ENCODE measurements at regions not wholly inside any gene's neighbourhood (a gene's known extent, or its start where the extent isn't known, plus 50 kb on each side); places are given as distances from the start of the nearest gene placed in this dataset.

DNA sequence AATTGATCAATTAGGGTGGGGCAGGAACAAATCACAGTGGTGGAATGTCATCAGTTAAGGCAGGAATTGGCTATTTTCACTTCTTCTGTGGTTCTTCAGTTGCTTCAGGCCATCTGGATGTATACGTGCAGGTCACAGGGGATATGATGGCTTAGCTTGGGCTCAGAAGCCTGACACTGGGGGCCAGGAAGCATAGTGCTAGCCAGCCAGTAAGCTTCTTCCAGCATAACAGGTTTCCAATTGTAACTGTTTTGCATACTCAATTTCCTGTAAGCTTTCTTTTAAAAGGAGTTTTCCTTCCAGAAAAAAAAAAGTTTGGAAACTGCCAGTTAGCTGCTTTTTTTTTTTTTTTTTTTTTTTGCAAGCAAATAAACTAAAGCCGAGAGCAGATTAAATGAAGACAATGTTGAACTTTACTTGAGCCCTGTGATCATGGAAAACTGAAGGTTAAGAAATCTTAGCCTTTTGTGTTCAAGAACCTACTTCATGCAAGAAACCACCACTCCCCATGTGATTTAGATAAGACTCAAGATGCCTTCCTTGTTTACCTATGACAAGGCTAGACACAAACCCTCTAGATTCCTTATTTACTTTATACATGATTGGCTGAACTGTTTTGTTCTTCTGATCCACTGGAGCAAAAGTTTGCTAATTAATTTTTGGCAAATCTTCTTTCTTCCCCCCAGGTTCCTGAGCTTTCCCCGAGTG lies 126.9 kb upstream of the LINC00305 start:
- DNase-seq: no peak

DNA sequence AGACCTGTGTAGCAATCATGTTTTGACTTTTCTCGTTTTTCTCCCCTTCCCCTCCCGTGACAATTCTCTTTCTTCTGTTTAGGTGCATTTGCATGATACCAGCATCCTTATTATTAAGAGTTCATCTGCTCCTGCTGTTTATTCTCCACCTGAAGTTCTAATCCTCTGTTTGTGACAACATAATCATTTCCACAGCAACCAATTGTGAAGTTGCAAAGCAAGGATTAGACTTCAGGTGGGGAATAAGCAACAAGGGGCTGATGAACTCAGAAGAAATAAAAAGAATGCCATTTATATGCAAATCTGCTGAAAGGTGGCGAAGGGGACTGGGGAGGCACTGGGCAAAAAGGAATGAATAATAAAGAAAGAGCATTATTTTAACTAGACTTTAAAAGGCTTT lies 124.8 kb upstream of the LINC00305 start:
- no peak for DNase-seq

DNA sequence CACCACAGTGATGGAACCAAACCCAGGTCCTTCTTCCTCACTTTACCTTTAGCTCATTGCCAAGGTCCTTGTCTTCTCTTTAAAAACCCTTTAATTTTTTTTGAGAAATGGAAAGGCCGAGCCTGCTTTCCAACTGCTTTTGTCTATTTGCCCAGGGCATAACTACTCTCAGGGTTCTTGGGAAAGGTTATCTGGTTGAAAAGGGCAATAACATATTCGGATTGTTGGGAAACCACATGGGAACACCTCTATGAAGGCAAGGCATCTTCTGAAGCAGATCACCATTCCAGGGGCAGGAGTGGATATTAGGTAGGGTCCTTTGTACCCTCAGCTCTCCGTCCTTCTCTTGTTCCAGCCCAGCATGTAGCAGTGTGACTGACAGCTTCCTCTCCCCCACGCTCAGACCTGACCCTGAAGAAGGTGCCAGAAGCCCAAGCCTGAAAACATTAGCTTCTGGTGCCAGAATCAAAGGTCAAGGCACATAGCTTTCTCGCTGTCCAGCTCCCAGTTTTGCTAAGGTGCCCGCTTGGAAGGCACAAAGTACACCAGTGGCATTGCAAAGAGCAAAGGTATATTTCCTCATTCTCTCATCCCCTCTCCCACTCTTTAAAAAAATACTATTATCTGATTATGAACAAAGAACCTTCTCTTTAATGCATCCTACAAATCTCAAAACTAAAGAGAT lies 123.2 kb upstream of the LINC00305 start:
- DNase-seq: no peak

DNA sequence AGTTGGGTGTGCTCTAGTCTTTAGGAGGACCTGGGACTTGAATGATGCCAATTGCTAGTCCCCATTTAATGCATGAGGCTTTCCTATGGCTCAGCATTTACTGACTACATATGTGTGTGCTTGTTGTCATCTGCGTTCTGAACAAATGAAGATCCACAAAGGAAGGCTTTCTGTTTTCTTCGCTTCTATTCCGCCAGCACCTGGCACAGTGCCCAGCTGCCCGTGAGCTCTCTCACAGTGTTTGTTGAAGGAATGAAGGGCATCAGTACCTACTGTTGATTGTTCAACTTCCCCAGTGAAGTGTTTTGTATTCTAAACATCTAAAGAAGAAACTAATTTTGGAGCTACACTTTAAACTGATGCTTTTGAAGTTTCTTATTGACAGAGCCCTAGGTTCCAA lies 122.4 kb upstream of the LINC00305 start:
- no peak for DNase-seq

DNA sequence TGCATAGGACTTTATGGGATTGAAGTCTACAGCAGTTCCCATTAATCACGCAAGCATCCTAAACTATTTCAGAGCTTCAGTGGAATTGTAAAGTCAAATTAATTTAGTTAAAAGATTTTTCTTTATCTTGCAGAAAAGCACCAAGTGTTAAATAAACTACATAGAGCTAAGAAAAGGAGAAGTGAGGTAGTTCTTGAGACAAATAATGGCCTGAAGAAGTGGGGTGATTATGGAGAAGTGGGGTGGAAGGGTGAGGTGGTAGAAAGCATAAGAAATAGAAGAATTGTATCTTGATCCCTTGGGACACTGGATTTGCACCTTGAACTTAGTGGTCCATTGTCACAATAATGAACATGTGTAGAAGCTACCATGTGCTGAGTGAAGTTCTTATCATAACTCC lies 121.7 kb upstream of the LINC00305 start:
- no peak for DNase-seq

DNA sequence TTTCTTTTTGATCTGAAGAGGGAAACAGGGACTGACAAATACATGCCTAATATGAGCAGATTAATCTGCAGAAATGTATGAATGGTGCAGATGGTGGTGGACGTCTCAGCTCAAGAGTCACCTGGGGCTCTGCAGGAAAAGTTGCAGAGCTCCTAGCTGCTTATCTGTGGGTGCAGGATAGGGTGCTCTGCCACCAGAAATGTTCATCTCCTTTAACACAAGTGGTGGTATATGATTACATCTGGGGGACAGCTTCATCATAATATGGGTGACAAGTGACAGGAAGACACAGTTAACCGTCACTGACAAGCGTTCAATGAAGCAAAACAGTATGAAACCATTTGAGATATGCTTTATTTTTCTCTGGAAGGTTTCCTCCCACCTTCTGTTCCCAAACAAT lies 121.2 kb upstream of the LINC00305 start:
- no peak for DNase-seq

DNA sequence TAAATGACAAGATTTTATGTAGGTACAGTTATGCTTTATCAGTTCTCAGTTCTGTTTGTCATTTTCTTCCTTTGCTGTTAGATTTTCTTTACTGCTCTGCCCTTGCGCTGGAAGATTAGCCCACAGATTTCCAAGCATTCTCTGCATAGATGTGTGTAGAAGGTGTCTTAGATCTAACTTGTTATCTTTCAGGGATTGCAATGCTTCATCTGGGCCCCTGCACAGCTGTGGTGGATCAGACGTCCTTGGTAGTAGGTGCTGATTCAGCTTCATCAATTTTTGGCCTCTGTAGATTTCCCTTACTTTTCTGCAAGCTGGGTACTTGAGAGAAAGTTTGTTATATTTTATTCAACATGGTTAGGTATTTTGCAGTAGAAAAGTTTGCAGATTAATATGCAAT lies 115.3 kb upstream of the LINC00305 start:
- DNase-seq: no peak

DNA sequence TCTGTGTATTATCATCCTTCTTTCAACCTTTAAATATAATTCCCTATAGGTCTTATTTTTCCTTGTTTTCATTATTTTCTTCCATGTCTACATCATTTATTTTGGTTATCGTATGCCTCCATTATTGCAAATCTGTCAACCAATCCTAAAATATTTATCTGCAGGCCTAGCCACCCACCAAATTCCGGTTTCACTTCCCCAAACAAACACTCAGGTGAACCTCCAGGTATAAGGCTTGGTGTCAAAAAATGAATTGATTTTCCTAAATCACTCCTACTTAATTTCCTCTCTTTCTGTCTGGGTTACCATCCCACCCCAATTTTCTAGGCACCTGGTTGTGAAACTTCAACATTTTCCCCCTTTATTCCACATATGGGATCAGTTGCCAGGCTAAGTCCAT lies 111.9 kb upstream of the LINC00305 start:
- no peak for DNase-seq

DNA sequence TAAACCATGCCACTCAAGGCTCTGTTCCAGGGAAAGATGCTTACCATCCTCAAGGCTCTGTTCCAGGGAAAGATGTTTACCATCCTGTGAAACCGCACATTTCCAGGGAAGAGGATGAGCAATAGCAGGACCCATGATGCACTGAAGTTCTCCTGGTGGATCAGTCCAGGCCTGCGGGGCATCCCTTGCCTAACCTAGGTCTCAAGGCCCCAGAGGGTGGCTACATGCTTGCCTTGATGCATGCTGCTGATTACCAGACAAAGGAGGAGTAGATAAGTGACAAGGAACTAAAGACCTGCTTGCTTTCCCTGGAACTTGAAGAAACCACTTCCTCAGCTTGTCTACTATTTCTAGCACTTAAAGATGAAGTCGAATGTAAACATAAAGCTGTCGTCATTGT lies 111.0 kb upstream of the LINC00305 start:
- no peak for DNase-seq

DNA sequence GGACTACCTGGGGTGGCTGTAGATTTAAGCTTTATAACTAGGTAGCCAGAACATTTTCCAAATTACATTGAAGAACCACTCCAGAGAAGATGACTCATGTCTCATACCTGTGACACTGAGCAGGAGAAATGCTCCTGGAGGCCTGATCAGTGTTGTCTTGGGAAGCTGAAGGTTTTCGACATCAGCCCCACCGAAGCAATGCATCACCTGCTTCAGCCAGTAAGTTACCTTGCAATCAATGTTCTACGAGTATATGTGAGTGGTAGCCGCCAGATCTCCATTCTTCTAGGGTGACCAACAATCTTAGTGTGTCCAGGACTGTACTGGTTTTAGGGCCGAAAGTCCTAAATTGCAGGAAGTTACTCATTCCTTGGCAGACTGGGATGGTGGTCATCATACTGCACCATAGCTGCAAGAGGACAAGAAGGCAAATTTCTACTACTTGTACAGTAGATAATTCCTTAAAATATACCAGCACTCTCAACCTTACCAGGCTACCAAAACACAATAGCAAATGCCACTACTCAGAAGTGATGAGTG lies 109.3 kb upstream of the LINC00305 start:
- no peak for DNase-seq

DNA sequence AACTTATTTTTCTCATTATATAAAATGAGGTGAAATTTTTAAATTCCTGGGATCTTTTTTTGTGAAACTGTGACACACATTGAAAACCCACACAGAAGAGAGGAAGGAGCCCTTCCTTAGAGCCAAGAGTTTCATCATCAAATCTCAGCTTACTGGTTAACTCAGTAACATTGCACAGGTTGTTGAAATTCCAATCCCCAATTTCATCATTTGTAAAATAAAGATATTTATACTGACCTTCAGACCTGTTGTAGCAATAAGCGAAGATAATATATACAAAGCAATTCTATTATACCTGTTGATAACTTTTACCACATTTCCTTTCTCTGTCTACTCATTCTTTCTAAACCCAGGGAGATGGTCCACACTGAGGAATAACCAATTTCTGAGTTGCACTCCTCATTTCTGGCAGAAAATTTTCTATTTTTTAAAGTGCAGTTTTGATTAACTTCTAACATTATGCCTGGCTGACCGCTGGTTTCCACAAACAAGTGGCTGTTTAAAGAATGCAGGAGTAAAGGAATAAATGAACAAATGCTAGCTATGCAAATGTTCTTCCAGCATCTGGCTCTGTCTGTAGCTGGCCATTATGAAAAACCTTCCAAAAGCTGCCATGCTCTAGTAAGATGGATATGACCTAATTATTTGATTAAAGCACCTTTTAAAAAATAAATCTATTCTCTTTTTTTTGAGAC lies 105.7 kb upstream of the LINC00305 start:
- no peak for DNase-seq

DNA sequence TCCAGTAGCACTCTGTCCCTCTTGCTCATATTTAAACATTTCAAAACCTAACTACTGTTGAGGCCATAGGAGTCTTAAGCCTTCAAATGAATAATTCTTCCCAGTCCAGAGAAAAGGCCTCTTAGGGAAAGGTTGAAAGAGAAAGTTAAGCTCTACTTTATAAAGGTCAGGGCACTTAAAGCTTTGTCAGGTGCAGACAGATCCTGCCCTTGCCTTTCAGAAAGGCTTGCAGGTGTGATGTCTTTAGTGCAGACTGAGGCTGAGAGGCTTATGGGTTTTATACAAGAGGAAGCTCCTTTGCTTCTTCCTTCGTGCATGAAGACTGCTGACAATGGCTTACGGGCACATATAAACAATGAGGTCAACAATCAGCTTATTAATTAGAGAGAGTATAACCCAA lies 105.0 kb upstream of the LINC00305 start:
- no peak for DNase-seq

DNA sequence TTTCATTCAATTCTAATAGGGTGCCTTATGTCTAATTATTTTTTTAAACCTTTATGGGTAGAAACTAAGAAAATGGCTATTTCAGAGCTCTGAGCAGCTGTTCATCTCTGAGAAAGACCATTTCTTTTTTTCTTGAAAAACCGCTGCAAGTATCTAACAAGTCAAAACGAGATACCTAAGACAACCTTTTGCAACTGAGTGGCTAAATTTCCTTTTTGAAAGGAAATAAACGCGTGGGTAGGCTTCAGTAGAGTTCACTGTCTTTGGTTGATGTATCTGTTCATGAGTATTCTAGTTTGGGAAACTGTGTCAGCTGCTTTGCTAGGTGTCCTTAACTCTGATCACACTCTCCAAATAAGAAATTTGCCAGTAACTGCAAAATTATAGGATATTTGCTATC lies 104.3 kb upstream of the LINC00305 start:
- DNase-seq: no peak

DNA sequence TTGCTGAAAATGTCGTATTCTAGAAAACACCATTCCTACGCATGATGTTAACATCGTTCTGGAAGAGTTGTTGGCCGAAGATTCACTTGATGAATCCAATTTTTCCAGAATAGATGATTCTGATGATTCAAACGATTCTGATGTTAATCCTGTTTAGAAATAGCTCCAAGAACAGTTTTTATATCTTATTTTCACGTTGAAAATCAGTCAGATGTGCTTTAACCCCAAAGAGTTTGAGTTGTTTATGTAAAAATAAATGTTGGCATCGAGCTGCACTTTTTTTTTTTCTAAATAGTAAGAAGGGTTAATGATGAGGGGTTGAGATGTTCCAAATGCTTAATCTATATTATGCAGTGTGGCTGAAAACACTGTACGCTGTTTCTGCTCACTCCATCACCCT lies 99.9 kb upstream of the LINC00305 start:
- no peak for DNase-seq

DNA sequence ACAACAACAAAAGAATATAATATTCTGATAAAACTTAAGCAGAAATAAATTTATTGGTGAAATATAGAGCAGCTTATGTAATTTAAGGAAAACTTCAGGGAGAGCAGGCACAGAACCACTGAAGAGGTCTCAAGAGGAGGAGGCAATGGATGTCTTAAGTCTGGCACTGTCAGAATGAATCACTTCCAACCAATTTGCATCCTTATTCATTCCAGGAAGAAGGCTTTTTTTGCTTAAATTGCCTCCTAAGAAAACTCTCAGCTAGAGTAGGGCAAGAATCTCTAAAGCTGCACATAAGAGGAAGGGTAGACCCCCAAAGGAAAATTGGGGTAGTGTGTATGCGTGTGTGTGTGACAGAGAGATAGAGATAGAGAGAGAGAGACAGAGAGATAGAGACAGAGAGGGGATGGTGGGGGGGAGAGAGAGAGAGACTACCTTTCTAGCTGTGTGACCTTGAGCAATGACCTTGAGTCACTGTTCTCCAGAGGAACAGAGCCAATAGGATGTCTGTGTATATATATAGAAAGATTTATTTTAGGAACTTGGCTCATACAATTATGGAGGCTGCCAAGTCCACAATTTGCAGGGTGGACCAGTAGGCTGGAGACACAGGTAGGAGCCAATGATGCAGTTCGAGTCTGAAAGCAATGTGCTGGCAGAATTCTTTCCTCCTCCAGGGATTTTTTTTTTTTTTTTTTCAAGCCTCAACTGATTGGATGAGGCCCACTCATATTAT lies 96.4 kb upstream of the LINC00305 start:
- DNase-seq: no peak

DNA sequence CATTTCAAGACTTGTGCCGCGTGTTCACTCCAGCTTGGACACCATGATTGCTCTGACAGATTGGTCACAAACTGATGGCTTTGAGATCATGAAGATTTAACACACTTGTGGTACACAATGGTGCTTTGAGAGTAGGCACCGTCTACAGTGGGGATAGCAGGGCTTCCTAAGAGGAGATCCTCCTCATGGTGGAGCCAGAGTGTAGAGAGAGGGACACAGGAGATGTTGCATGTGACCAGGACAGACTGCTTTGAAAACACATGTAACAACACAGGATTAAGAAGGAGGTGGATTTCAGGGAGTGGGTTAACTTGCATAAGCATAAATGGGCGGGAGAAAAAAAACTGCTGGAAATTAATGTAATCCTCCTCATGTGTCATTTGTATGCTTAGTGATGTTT lies 95.7 kb upstream of the LINC00305 start:
- no peak for DNase-seq

DNA sequence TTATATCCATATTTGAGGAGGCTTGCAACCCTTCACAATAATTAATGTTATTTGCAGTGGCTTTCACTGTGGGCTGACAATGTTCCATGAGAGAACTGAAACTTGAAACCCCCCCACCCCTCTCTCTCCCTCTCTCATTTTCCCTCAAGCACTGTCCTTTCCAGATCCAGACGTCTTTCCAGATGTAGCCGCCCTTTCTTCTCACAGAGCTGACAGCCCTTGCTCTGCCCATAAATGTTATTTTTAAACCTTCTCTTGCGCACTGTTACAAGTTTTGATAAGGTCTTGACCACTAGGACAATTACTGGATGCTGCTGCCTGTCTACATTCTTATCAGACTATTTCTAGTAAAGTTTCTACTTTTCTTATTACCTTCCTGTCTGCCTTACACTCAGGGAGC lies 91.4 kb upstream of the LINC00305 start:
- DNase-seq: no peak

DNA sequence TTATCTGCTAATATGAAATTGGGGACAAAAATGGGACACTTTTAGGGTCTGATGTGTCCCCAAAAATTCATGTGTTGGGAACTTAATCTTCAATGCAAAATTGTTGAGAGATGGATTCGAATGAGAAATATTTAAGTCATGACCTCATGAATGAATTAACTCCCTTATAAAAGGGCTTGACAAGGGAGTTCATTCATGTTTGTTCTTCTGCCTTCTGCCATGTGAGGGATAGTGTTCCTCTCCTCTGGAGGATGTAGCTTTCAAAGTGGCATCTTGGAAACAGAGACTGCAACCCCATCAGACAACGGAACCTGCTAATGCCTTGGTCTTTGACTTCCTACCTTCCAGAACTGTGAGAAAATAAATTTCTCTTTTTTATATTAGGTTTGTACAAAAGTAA lies 89.2 kb upstream of the LINC00305 start:
- DNase-seq: no peak

DNA sequence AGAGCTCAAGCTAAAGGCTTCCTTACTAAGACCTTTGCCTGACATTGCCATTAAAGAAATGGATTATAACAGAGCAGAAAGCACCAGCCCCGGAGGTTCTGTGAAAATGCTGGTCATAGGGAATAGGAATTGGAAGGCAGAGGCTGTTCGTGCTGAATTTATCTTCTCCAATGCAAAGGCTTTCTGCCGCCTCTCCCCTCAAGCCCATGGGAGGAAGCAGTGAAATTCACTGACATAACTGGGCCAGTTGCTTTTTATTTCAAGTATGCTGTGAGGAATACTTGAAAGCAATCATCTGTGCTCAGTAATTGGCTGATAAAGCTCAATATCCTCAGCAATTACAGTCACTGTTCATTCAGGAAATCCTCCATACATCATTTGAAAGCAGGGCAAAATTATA lies 85.4 kb upstream of the LINC00305 start:
- no peak for DNase-seq

DNA sequence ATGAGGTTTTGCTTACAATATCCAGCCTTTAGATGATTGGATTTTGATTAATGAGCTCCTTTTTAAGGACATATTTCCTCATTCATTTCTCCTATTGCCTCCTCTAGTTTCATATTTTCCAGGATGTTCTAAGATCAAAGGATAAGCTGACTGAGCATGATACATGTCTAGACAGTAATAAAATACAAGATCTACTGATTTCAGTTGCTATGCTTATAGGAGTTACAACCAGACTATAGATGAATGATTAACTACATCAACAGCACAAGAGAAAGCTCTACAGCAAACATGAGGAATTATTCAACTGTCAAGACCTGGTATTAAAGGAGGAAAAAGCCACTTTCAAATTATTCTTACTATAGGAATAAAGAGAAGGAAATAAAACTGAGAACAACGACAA lies 85.0 kb upstream of the LINC00305 start:
- DNase-seq: peak; percentile 38

DNA sequence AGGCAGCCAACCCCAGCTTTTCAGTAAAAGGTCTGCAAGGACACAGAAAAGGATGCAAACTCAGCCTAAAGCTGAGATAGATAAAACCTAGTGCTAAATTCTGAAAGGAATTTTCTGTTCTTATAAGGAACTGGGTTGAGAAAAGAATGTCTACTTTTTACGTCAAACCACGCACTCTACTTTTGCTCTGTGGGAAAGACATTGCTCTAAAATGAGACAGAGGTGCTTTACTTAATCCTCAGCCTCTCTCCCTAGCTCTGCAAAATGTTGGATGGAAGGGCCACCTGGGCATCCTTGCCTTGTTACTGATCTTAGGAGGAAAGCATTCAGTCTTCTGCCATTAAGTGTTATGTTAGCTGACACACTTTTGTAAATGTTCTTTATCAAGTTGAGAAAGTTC lies 72.1 kb upstream of the LINC00305 start:
- no peak for DNase-seq

DNA sequence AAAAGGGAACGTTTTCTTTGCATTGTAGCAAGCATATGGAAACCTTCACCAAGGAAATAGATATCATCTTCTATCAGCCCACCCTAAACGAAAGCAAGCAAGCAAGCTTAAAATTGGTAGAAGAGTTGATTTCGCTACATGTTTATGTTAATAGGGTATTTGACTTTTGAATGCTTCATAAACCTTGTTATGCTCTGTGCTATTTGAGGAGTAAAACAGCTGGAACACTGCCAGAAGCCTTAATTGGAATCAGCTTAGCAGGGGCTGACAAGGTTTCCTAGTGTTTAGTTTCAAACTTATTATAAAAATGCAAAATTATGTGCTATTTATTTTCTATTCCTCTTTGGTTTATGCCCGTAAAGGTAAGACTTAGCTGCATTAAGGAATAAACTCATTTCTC lies 70.6 kb upstream of the LINC00305 start:
- no peak for DNase-seq

DNA sequence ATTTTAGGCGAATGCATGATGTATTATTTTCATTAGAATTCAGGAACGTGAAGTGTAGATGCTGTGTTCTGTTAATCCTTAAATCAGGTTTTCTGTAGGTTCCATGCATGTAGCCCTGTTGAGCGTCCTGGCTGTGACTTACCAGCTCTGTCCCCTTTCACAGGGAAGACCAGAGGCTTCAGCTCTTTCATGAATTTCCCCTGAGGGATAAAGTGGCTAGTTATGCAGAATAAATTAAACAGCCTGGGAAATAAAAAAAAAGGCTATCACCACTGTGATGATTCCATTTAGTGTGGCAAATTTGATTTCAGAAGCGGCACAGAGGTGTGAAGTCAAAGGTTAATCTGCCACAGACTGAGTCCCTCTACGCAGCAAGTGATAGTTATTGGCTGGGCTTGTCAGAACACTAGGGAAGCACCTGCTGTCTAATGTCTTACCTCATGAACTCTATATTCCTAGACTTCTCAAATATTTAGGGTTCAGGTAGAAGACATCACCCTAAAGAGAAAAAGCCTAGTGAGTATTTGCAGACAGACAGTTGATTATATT lies 61.6 kb upstream of the LINC00305 start:
- DNase-seq: no peak

Measured in kidney glomerular epithelial cell (primary cell).